B cell (primary cell): ENCODE measurements at regions not wholly inside any gene's neighbourhood (a gene's known extent, or its start where the extent isn't known, plus 50 kb on each side); places are given as distances from the start of the nearest gene placed in this dataset.

ENCODE experiments used
- ATAC-seq: fragments of 200-7000 bp; cut with Tn5 transposase; one replicate; pipeline ENCODE4 v1.10.0; 2021; ENCODE audit warnings: low read depth, mild to moderate bottlenecking, moderate number of reproducible peaks, moderate library complexity
- CTCF ChIA-PET: fragments of 350-600 bp; sonication (Branson Sonifier 250); formaldehyde crosslinking; loops from one replicate; lab custom pipeline; 2021; ENCODE audit warnings: antibody characterized with exemption, inconsistent platforms; lab: Charles Lee
- POLR2A ChIA-PET: fragments of 350-600 bp; sonication (Branson Sonifier 250); formaldehyde crosslinking; loops from one replicate; lab custom pipeline; 2021; ENCODE audit warnings: antibody characterized with exemption; lab: Charles Lee
- DNase-seq: peaks from one replicate; pipeline ENCODE4 v3.0.0; 2013
- H2AFZ ChIP-seq: 2 replicates; pipeline ENCODE4 v1.6.1; 2012; ENCODE audit warnings: mild to moderate bottlenecking, low read depth, low read length; ENCODE audit not compliant: insufficient read depth, poor library complexity, severe bottlenecking
- H3K27ac ChIP-seq, 2 donors: 1 replicate in 1 of 2; 2 replicates in 1 of 2; pipeline ENCODE4 v1.5.1; 2012 to 2013; ENCODE audit warnings: low read length in 2 of 2, mild to moderate bottlenecking in 2 of 2, moderate library complexity in 1 of 2
- H3K27me3 ChIP-seq, 4 experiments: fragments of 200-600 bp in 1 of 4; sonication (generic) in 1 of 4; replicated peaks in 1 of 4; 1 replicate in 2 of 4; 2 replicates in 2 of 4; pipeline versions ENCODE4 v1.6.1 to v1.7.0; 2013 to 2016; ENCODE audit warnings: low read length in 3 of 4, mild to moderate bottlenecking in 2 of 4, mixed read lengths in 1 of 4, moderate library complexity in 1 of 4; ENCODE audit not compliant: insufficient read depth in 4 of 4, control insufficient read depth in 3 of 4; ENCODE audit errors: control extremely low read depth in 1 of 4
- H3K36me3 ChIP-seq, 2 experiments: replicated peaks in 1 of 2; 1 replicate in 1 of 2; 2 replicates in 1 of 2; pipeline versions ENCODE4 v1.6.1 to v1.7.1; 2013; ENCODE audit warnings: low read length in 1 of 2; ENCODE audit not compliant: insufficient read depth in 2 of 2, control insufficient read depth in 1 of 2; ENCODE audit errors: control extremely low read depth in 1 of 2, extremely low read depth in 1 of 2
- H3K4me1 ChIP-seq, 2 donors: fragments of 200-600 bp in 1 of 2; sonication (generic) in 1 of 2; 1 replicate in 1 of 2; 2 replicates in 1 of 2; pipeline versions ENCODE4 v1.5.1 to v1.6.1; 2013 to 2017; ENCODE audit warnings: low read length in 2 of 2; ENCODE audit not compliant: control insufficient read depth in 2 of 2, insufficient read depth in 2 of 2
- H3K4me2 ChIP-seq: replicated peaks from 2 replicates; pipeline ENCODE3; 2012; ENCODE audit warnings: mild to moderate bottlenecking, low read depth, low read length; ENCODE audit not compliant: poor library complexity, severe bottlenecking
- H3K4me3 ChIP-seq, 5 experiments: fragments of 200-600 bp in 1 of 5; sonication (generic) in 1 of 5; 1 replicate in 3 of 5; 2 replicates in 2 of 5; pipeline versions ENCODE4 v1.5.1 to v1.7.0; 2011 to 2016; ENCODE audit warnings: low read length in 4 of 5, mild to moderate bottlenecking in 4 of 5, low read depth in 2 of 5, control low read depth in 1 of 5, moderate library complexity in 1 of 5; ENCODE audit not compliant: insufficient read depth in 1 of 5; ENCODE audit errors: control extremely low read depth in 1 of 5, extremely low read depth in 1 of 5
- H3K79me2 ChIP-seq: fragments of 200-600 bp; sonication (generic); one replicate; pipeline ENCODE4 v1.6.0; 2016; ENCODE audit warnings: low read length; ENCODE audit not compliant: control insufficient read depth, insufficient read depth
- H3K9ac ChIP-seq: fragments of 200-600 bp; sonication (generic); 2 replicates; pipeline ENCODE4 v1.6.1; 2017; ENCODE audit warnings: mild to moderate bottlenecking, low read length, moderate library complexity
- H3K9me3 ChIP-seq, 3 donors: one replicate each; pipeline versions ENCODE4 v1.6.1 to v1.7.1; 2013; ENCODE audit warnings: low read length in 2 of 3; ENCODE audit not compliant: control insufficient read depth in 2 of 3, insufficient read depth in 1 of 3; ENCODE audit errors: control extremely low read depth in 1 of 3
- H4K20me1 ChIP-seq: 2 replicates; pipeline ENCODE4 v1.6.0; 2012; ENCODE audit warnings: mild to moderate bottlenecking, low read length; ENCODE audit not compliant: insufficient read depth, control insufficient read depth, poor library complexity, severe bottlenecking
- H3K27ac Mint-ChIP-seq: one replicate; pipeline ENCODE4 v1.8.0; 2021; ENCODE audit warnings: mixed read lengths
- H3K27me3 Mint-ChIP-seq: one replicate; pipeline ENCODE4 v1.8.0; 2021; ENCODE audit warnings: mixed read lengths
- H3K4me1 Mint-ChIP-seq: one replicate; pipeline ENCODE4 v1.8.0; 2021; ENCODE audit warnings: mixed read lengths
- H3K4me3 Mint-ChIP-seq: one replicate; pipeline ENCODE4 v1.8.0; 2021; ENCODE audit warnings: mixed read lengths
- H3K9me3 Mint-ChIP-seq: one replicate; pipeline ENCODE4 v1.8.0; 2022; ENCODE audit warnings: mixed read lengths; ENCODE audit not compliant: insufficient read depth
- EZH2 ChIP-seq: IDR thresholded peaks from 2 replicates; pipeline ENCODE4 v1.6.1; 2012; ENCODE audit warnings: borderline replicate concordance, low read depth, mild to moderate bottlenecking, moderate library complexity, low read length; ENCODE audit not compliant: insufficient read depth, poor library complexity, severe bottlenecking
- WGBS: methylation state at CpG from one replicate; pipeline ENCODE4 v1.1.5; 2013; ENCODE audit warnings: missing lambda C conversion rate; ENCODE audit not compliant: insufficient coverage; 5-methylcytosine and 5-hydroxymethylcytosine counted together
- intact Hi-C: fragments of 100-400 bp; cut with micrococcal nuclease; formaldehyde crosslinking; loops from one replicate; pipeline ENCODE4 v1.10.0; 2022
- TF ChIP-seq, protein P1 (sequence below): fragments of 200-600 bp; IDR thresholded peaks from one replicate; pipeline ENCODE4 v1.8.0; 2022; ENCODE audit warnings: antibody characterized with exemption, mild to moderate bottlenecking

GRCh38 chr9:113705306-113705927 lies 170.7 kb upstream of the ZNF618 start:
- Mint-ChIP-seq H3K4me3 (no peak overlapping the region), H3K9me3 (peaks cover 2% of the 10 kb centered on the region), H3K27me3 (peaks cover 34% of the 10 kb centered on the region), H3K27ac (no peak overlapping the region), H3K4me1 (no peaks in the 10 kb centered on the region)
- Histone ChIP-seq H4K20me1 (no peaks in the 10 kb centered on the region), H3K4me2 (no peak overlapping the region), H3K9ac (no peak overlapping the region), H3K4me3 (no peak overlapping the region), H2AFZ (no peak overlapping the region), H3K79me2 (no peaks in the 10 kb centered on the region), H3K9me3 (peaks cover 0 to 6% (median 2%) of the 10 kb centered on the region in 3 donors), H3K27me3 (peaks cover 0 to 3% (median 0%) of the 10 kb centered on the region in 4 experiments), H3K36me3 (no peaks in the 10 kb centered on the region), H3K27ac (no peak overlapping the region), H3K4me1 (no peaks in the 10 kb centered on the region)
- no peak for ATAC-seq
- 76% methylated on average over 2 of the region's 6 CpGs for WGBS
- intact Hi-C loops: no loop called here
- TF ChIP-seq, protein P1, sequence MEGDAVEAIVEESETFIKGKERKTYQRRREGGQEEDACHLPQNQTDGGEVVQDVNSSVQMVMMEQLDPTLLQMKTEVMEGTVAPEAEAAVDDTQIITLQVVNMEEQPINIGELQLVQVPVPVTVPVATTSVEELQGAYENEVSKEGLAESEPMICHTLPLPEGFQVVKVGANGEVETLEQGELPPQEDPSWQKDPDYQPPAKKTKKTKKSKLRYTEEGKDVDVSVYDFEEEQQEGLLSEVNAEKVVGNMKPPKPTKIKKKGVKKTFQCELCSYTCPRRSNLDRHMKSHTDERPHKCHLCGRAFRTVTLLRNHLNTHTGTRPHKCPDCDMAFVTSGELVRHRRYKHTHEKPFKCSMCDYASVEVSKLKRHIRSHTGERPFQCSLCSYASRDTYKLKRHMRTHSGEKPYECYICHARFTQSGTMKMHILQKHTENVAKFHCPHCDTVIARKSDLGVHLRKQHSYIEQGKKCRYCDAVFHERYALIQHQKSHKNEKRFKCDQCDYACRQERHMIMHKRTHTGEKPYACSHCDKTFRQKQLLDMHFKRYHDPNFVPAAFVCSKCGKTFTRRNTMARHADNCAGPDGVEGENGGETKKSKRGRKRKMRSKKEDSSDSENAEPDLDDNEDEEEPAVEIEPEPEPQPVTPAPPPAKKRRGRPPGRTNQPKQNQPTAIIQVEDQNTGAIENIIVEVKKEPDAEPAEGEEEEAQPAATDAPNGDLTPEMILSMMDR: no peak
- TF ChIP-seq EZH2: no peak
- ChIA-PET CTCF (no interaction called here), POLR2A (no interaction called here)
- no peak for DNase-seq

DNA sequence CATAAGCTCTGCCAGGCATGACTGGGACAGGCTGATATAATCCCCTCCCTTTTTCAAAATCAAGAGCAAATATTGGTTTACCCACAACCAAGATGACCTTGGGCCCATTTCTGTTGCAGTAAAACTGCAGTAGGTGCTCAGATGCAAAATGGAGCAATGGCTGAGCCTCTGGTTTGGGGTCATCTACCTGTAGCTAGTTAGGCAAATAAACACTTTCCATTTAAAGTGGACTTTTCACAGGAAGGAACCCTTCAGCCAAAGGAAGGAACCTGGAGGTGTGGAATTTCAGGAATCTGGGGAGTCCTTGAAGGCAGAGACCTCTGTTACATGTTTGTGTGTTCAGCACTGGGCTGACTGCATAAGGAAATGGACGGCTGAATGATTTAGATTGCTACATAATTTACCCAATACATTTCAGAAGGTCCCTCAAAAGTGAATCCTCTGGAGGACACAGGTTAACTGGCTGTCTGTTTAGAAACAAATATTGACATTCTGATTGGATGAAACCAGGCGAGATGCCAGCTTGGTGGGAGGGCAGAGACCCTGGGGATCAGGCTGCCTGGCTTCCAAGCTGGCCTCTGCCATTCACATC lies 170.1 kb upstream of the ZNF618 start:
- peaks cover 0 to 3% (median 0%) of the 10 kb centered on the region in 4 experiments for H3K27me3 ChIP-seq
- no peak overlapping the region for H3K4me2 ChIP-seq
- H3K9ac ChIP-seq: no peak overlapping the region
- H3K4me3 ChIP-seq: no peak overlapping the region
- no peak for TF ChIP-seq EZH2
- TF ChIP-seq, protein P1: no peak
- H4K20me1 ChIP-seq: no peaks in the 10 kb centered on the region
- DNase-seq (no peak), ATAC-seq (no peak)
- no peaks in the 10 kb centered on the region for H3K36me3 ChIP-seq
- H2AFZ ChIP-seq: no peak overlapping the region
- Mint-ChIP-seq H3K9me3 (no peaks in the 10 kb centered on the region), H3K27me3 (peaks cover 30% of the 10 kb centered on the region), H3K4me1 (no peaks in the 10 kb centered on the region), H3K4me3 (no peak overlapping the region), H3K27ac (no peak overlapping the region)
- POLR2A ChIA-PET: no interaction called here
- intact Hi-C loops: no loop called here
- no peaks in the 10 kb centered on the region for H3K4me1 ChIP-seq
- no peak overlapping the region for H3K27ac ChIP-seq
- 85% methylated on average over 2 of the region's 2 CpGs for WGBS
- CTCF ChIA-PET: no interaction called here
- peaks cover 0 to 6% (median 2%) of the 10 kb centered on the region in 3 donors for H3K9me3 ChIP-seq
- H3K79me2 ChIP-seq: no peaks in the 10 kb centered on the region
